HG02678 (cell line): ENCODE measurements at regions not wholly inside any gene's neighbourhood (a gene's known extent, or its start where the extent isn't known, plus 50 kb on each side); places are given as distances from the start of the nearest gene placed in this dataset.

Experiments
- ATAC-seq: cut with Tn5 transposase; IDR thresholded peaks from one replicate; pipeline ENCODE4 v1.9.1; 2021; ENCODE audit warnings: mild to moderate bottlenecking, moderate library complexity; ENCODE audit not compliant: unreplicated experiment

DNA sequence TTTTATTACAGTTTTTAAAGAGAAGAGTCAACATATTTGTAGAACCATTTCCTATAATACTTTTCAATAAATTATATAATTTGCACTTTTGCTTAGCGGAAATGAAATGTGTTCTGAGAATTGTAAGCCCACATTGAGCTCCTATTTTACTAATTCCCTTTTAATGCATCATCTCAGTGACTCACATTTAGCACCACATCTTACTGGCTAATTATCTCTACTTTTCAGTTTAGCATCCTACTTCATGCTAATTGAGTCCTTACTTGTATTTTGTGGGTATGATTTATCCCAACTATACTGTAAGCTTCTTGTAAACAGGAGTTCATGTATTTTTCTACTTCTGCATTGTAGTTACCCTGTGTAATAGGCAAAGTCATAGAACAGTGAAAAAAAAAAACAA lies 67.5 kb downstream of the TMX1 start:
- ATAC-seq = no peak

- ATAC-seq = no peak
Observed at GRCh38 chr14:51308866-51309265, 68.8 kb downstream of the TMX1 start.

DNA sequence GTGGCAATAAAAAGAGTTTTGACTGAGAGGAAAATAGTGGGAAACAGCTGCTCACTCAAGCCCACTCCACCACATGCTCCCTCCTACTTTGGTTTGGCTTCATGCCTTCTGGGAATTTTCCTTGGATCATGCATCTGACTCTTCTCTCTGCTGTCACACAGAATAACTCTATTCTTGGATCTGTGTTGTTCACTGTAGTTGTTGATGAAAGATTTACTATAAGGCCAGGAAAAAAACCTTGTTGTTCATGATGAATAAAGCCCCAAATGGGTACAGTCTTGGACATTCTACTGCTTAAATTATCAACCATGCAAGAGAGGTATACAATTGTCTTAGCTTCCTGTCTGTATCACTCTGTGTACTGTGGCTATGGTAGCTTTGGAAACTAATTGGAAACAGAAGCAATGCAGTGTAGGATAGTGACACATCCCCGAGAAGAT lies 70.5 kb downstream of the TMX1 start:
- ATAC-seq = no peak

DNA sequence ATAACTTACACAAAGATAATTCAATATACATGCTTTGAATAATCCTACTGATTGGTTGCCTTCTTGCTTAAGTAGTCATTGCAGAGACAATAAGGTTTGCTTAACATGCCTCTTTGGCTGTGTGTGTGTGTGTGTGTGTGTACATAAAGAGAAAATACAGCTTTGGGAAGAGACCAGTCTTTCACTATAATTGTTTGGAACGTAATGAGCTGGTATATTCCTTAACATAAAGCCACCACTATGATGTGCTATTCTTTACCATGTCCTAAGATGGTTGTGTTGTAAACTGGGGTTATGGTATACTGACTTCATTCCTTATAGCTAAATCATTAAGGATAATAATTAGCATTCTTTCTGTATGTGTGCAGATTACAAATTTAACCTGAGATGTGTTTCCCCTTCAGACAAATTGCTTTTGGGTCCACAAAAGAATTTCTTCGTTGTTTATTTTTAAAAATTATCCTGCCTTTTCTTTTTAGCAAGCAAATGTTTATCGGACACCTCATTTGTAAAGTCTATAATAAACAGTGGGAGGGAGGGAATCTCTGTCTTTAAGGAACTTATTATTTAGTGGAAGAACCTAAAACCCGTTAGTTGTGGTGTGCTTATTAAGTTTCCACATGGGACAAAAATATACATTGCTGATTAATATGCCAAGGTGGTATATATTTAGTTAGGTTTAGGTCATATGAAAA lies 74.4 kb downstream of the TMX1 start:
- ATAC-seq = no peak

DNA sequence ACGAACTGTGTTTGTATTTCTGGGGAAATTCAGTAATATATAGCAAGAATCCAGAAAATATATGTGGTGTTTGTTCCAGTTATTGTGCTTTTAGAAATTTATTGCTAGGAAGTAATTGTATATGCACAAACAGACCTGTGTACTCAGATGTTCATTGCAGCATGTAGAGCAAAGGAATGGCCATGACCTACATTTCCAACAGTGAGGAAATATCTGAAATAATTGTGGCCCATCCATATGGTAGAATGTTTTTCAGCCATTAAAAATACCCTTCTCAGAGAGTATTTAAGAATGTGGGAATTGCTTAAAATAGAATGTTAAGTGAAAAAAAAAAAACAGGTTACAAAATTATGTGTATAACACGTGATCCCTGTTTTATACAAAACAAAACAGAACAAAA lies 77.3 kb downstream of the TMX1 start:
- ATAC-seq = no peak

GRCh38 chr14:51318813-51319597 lies 79.0 kb downstream of the TMX1 start:
- ATAC-seq = no peak

- no peak for ATAC-seq
Observed at GRCh38 chr14:51321036-51321435, 81.0 kb downstream of the TMX1 start.

DNA sequence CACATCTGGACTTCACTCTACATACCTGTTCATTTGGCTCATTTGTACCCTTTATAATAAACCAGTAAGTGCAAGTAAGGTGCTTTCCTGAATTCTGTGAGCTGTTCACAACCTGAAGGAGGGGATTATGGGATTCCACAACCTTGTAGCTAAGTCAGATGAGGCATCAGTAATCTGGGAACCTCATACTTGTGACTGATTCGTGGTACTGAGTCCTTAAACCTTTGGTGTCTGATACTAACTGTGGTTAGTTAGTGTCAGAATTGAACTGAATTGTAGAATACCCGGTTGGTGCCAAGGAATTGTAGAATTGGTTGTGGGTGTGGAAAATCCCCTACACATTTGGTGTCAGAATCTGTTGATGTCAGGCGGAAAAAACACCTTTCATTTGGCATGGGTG lies 83.4 kb downstream of the TMX1 start:
- ATAC-seq = no peak

- no peak for ATAC-seq
Observed at GRCh38 chr14:51327376-51327775, 87.3 kb downstream of the TMX1 start.

DNA sequence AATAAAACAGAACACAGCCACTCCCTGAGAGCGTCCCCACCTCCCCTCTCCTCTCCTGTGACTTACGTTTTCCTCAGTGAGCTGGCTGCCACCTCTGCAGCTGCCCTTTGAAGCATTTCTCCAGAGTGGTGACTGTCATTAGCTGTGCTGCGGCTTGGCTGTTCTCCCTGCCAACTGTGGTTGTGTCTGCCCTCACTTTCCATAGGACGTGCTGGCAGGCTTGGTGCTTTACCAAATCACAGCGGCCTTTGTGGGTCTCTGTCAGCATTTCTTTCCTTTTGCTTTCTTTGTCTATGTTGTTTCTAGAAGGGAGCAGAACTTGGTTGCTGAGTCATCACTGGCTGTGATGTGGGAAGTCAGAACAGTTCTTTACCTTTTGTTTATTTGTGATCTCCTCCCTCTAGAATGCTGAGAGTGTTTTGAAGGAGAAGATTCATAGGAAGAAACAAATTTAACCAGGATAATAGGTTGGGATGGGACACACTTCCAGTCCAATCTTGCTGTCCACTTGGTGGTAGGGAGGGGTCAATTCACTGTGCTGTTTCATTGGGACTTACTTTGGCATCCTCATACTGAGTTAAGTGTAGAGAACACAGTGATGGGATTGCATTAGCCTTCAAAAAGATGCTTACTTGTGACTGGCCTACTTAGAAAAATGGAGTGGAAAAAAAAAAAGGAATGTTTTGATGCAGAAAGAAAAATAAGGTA lies 88.2 kb downstream of the TMX1 start:
- no peak for ATAC-seq

- no peak for ATAC-seq
Observed at GRCh38 chr14:51328772-51329353, 88.8 kb downstream of the TMX1 start.

- no peak for ATAC-seq
Observed at GRCh38 chr14:51331486-51332367, 91.7 kb downstream of the TMX1 start.

- ATAC-seq = no peak
Observed at GRCh38 chr14:51333299-51333698, 93.3 kb downstream of the TMX1 start.

GRCh38 chr14:51333901-51334521 lies 94.0 kb downstream of the TMX1 start:
- no peak for ATAC-seq

GRCh38 chr14:51334566-51334965 lies 94.5 kb downstream of the TMX1 start:
- ATAC-seq = no peak

GRCh38 chr14:51335531-51335930 lies 95.5 kb downstream of the TMX1 start:
- no peak for ATAC-seq

GRCh38 chr14:51335961-51336723 lies 96.1 kb downstream of the TMX1 start:
- no peak for ATAC-seq

- ATAC-seq = no peak
Observed at GRCh38 chr14:51336734-51337133, 96.7 kb downstream of the TMX1 start.

DNA sequence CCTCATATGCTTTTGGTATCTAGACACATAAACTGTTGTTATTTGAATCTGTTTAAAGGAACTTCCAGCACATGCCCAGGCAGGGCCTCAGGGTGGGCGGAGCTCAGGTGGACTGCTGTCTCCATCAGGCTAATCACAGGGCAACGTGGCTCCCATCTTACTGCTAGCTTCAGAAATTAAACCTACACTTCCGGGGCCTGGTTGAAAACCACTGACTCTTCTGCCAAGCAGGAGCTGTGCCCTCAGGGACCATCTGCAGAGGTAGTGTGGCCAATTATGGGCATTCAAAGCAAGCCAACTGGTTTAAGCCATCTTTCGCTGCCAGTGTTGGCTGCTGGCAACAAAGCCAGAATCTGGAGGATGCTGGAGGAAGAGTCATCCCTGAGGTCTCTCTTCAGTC lies 97.5 kb downstream of the TMX1 start:
- no peak for ATAC-seq
